NCI-H226 (cell line): ENCODE measurements at regions not wholly inside any gene's neighbourhood (a gene's known extent, or its start where the extent isn't known, plus 50 kb on each side); places are given as distances from the start of the nearest gene placed in this dataset.
A peak's percentile ranks its signal among the peaks of the same experiment; 100 is the strongest.
"Not testable (repeated sequence)": the region's sequence is repeated elsewhere in the genome, so short reads cannot be mapped to it uniquely, and the experiment has no call there.

Experiments used
- DNase-seq: peaks from one replicate; pipeline ENCODE4 v3.0.0-alpha.2; 2015

GRCh38 chr6:4655196-4656025 lies 120.8 kb upstream of the CDYL start:
- no peak for DNase-seq

GRCh38 chr6:4653141-4653540 lies 123.1 kb upstream of the CDYL start:
- no peak for DNase-seq

- DNase-seq: no peak
Measured at GRCh38 chr6:4651831-4652467, 124.3 kb upstream of the CDYL start.

GRCh38 chr6:4649728-4650127 lies 126.5 kb upstream of the CDYL start:
- DNase-seq: peak; percentile 48

- DNase-seq: peak; percentile 46
Measured at GRCh38 chr6:4647414-4648365, 128.5 kb upstream of the CDYL start.

GRCh38 chr6:4645713-4646360 lies 130.4 kb upstream of the CDYL start:
- no peak for DNase-seq

GRCh38 chr6:4644996-4645395 lies 131.2 kb upstream of the CDYL start:
- DNase-seq: no peak

- DNase-seq: no peak
Measured at GRCh38 chr6:4641461-4641860, 134.7 kb upstream of the CDYL start.

GRCh38 chr6:4640139-4640538 lies 136.1 kb upstream of the CDYL start:
- no peak for DNase-seq

GRCh38 chr6:4638641-4639040 lies 137.6 kb upstream of the CDYL start:
- DNase-seq: no peak

- DNase-seq: peak; percentile 45
Measured at GRCh38 chr6:4637691-4638433, 138.3 kb upstream of the CDYL start.

- no peak for DNase-seq
Measured at GRCh38 chr6:4636881-4637224, 139.4 kb upstream of the CDYL start.

- DNase-seq: no peak
Measured at GRCh38 chr6:4636191-4636880, 139.9 kb upstream of the CDYL start.

- DNase-seq: no peak
Measured at GRCh38 chr6:4635666-4636065, 140.5 kb upstream of the CDYL start.

- no peak for DNase-seq
Measured at GRCh38 chr6:4632421-4632820, 143.8 kb upstream of the CDYL start.

GRCh38 chr6:4629789-4630188 lies 146.4 kb upstream of the CDYL start:
- DNase-seq: not testable (repeated sequence)

GRCh38 chr6:4625557-4625956 lies 150.6 kb upstream of the CDYL start:
- DNase-seq: no peak

- DNase-seq: no peak
Measured at GRCh38 chr6:4624726-4625125, 151.5 kb upstream of the CDYL start.

GRCh38 chr6:4620284-4621151 lies 155.7 kb upstream of the CDYL start:
- DNase-seq: no peak

GRCh38 chr6:4616311-4616710 lies 159.9 kb upstream of the CDYL start:
- DNase-seq: no peak

- DNase-seq: no peak
Measured at GRCh38 chr6:4615891-4616290, 160.3 kb upstream of the CDYL start.
